ENCODE measurements at regions not wholly inside any gene's neighbourhood (a gene's known extent, or its start where the extent isn't known, plus 50 kb on each side); places are given as distances from the start of the nearest gene placed in this dataset.

DNA sequence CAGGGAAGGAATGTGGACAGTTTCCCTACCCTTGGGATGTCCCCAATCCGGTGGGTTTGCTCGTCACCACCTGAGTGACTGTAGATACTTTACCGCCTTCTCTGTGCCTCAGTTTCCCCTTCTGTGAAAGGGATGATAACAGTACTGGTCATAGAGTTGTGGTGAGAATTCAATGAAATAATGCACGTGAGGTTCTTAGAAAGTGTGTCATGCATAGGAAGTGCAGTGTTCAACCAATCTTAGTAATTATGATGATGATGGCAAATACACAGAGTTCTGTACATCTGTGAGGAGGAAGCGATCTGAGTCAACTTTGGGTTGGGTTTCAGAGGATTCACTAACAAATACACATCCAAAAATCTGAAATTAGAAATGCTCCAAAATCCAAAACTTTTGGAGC lies 114.6 kb upstream of the HS3ST2 start:
- no peak for DNase-seq
- Mint-ChIP-seq H3K9me3 (no peaks in the 10 kb centered on the region), H3K4me3 (no peak overlapping the region), H3K36me3 (ENCODE audit: insufficient read depth in 1 of 3, low read depth in 3 of 3) (no peaks in the 10 kb centered on the region), H3K4me1 (peaks cover 0 to 3% of the 10 kb centered on the region in 2 experiments; a peak in 3 of 4 replicates), H3K27ac (no peak overlapping the region), H3K27me3 (ENCODE audit: low read depth) (no peaks in the 10 kb centered on the region; the same call in 1 of the 2 replicates)
- TF ChIP-seq CTCF (conservative IDR thresholded peaks at IDR 0.05), result no peak
- H3K4ac ChIP-seq (ENCODE audit: low read depth, low read length), result no peak overlapping the region
- no peak overlapping the region for H3K9ac ChIP-seq (ENCODE audit: extremely low read depth, insufficient read length, low read length)
- H2BK15ac ChIP-seq (ENCODE audit: low read depth, low read length), result no peak overlapping the region
- H2BK5ac ChIP-seq (ENCODE audit: insufficient read length, low read length), result no peak overlapping the region
- H3K27ac ChIP-seq (ENCODE audit: insufficient read length, low read depth, low read length), result no peak overlapping the region
- no peak overlapping the region for H3K18ac ChIP-seq (ENCODE audit: insufficient read length, low read depth, low read length)
- no peaks in the 10 kb centered on the region for H4K20me1 ChIP-seq (ENCODE audit: control insufficient read depth, insufficient read depth, insufficient read length)
- H3K4me2 ChIP-seq (ENCODE audit: insufficient read depth, insufficient read length, low read length), result no peak overlapping the region
- H3K9me3 ChIP-seq (ENCODE audit: control insufficient read depth, low read depth, low read length), result no peaks in the 10 kb centered on the region
- H2BK120ac ChIP-seq (ENCODE audit: low read depth, low read length, poor library complexity, severe bottlenecking), result no peak overlapping the region
- H3K14ac ChIP-seq (ENCODE audit: insufficient read depth, low read length), result no peak overlapping the region
- H3K79me2 ChIP-seq (ENCODE audit: insufficient read depth, low read length), result no peaks in the 10 kb centered on the region
- no peak overlapping the region for H2BK12ac ChIP-seq (ENCODE audit: insufficient read length, low read depth, low read length)
- no peak overlapping the region for H3K23ac ChIP-seq (ENCODE audit: insufficient read length, low read depth, low read length)
- no peaks in the 10 kb centered on the region for H3K79me1 ChIP-seq (ENCODE audit: insufficient read depth, low read depth, low read length, poor library complexity, severe bottlenecking)
- no peaks in the 10 kb centered on the region for H3K4me1 ChIP-seq (ENCODE audit: insufficient read depth, low read length)
- no peaks in the 10 kb centered on the region for H3K23me2 ChIP-seq (ENCODE audit: insufficient read length, low read depth, low read length, poor library complexity, severe bottlenecking)
- no peak overlapping the region for H2AFZ ChIP-seq (ENCODE audit: low read length)
- WGBS (ENCODE audit: extremely low coverage, insufficient read length, low lambda C conversion rate), result no CpG with 5 or more reads among the region's 5 CpGs
- no peak overlapping the region for H4K5ac ChIP-seq (ENCODE audit: insufficient read length, low read depth, low read length)
- no peak overlapping the region for H2BK20ac ChIP-seq (ENCODE audit: low read depth, low read length, poor library complexity, severe bottlenecking)
- no peaks in the 10 kb centered on the region for H3K27me3 ChIP-seq (ENCODE audit: insufficient read depth, low read length)
- no peak overlapping the region for H3K56ac ChIP-seq (ENCODE audit: insufficient read length, low read depth, low read length)
- H4K8ac ChIP-seq (replicated peaks; ENCODE audit: insufficient read length, low read depth, low read length), result no peak overlapping the region
- H2AK5ac ChIP-seq (ENCODE audit: insufficient read length, low read length), result no peak overlapping the region
- H4K91ac ChIP-seq (ENCODE audit: insufficient read length, low read depth, low read length), result no peak overlapping the region
- H3T11ph ChIP-seq (ENCODE audit: low read length), result no peak overlapping the region
